Hematopoietic multipotent progenitor cell treated with erythropoietin and hydrocortisone succinate and interleukin-3 and kit ligand, for 6 days (in vitro differentiated cells): ENCODE measurements at regions not wholly inside any gene's neighbourhood (a gene's known extent, or its start where the extent isn't known, plus 50 kb on each side); places are given as distances from the start of the nearest gene placed in this dataset.

ENCODE experiments used
- DNase-seq: peaks from one replicate; pipeline ENCODE4 v3.0.0-alpha.2; 2015

GRCh38 chr5:3736926-3737325 lies 141.3 kb downstream of the IRX1 start:
- no peak for DNase-seq

- DNase-seq = no peak
Measured at GRCh38 chr5:3738919-3739318, 143.3 kb downstream of the IRX1 start.

- DNase-seq = no peak
Measured at GRCh38 chr5:3740546-3741373, 145.1 kb downstream of the IRX1 start.

- DNase-seq = no peak
Measured at GRCh38 chr5:3741374-3741770, 145.7 kb downstream of the IRX1 start.

GRCh38 chr5:3742750-3743149 lies 147.1 kb downstream of the IRX1 start:
- DNase-seq = no peak

GRCh38 chr5:3751846-3752245 lies 156.2 kb downstream of the IRX1 start:
- DNase-seq = no peak

GRCh38 chr5:3778000-3778550 lies 182.4 kb downstream of the IRX1 start:
- DNase-seq = peak; percentile 89

- DNase-seq = peak; percentile 6
Measured at GRCh38 chr5:3778945-3779344, 183.3 kb downstream of the IRX1 start.

GRCh38 chr5:3780278-3780677 lies 184.6 kb downstream of the IRX1 start:
- DNase-seq = no peak

- DNase-seq = no peak
Measured at GRCh38 chr5:3780907-3781306, 185.3 kb downstream of the IRX1 start.

- no peak for DNase-seq
Measured at GRCh38 chr5:3784854-3785253, 189.2 kb downstream of the IRX1 start.

- no peak for DNase-seq
Measured at GRCh38 chr5:3786165-3786564, 190.5 kb downstream of the IRX1 start.

GRCh38 chr5:3786891-3787430 lies 191.3 kb downstream of the IRX1 start:
- DNase-seq = no peak

- no peak for DNase-seq
Measured at GRCh38 chr5:3787604-3788003, 192.0 kb downstream of the IRX1 start.

- DNase-seq = no peak
Measured at GRCh38 chr5:3789519-3790193, 194.0 kb downstream of the IRX1 start.

- no peak for DNase-seq
Measured at GRCh38 chr5:3793162-3793561, 197.5 kb downstream of the IRX1 start.

- no peak for DNase-seq
Measured at GRCh38 chr5:3794611-3795010, 199.0 kb downstream of the IRX1 start.

GRCh38 chr5:3796736-3797135 lies 201.1 kb downstream of the IRX1 start:
- DNase-seq = no peak

- DNase-seq = no peak
Measured at GRCh38 chr5:3801967-3802366, 206.3 kb downstream of the IRX1 start.

GRCh38 chr5:3809455-3809854 lies 213.8 kb downstream of the IRX1 start:
- DNase-seq = no peak

- no peak for DNase-seq
Measured at GRCh38 chr5:3811116-3811515, 215.5 kb downstream of the IRX1 start.

GRCh38 chr5:3818624-3819023 lies 223.0 kb downstream of the IRX1 start:
- DNase-seq = peak; percentile 39

- no peak for DNase-seq
Measured at GRCh38 chr5:3825531-3826451, 230.2 kb downstream of the IRX1 start.
